ENCODE measurements at regions not wholly inside any gene's neighbourhood (a gene's known extent, or its start where the extent isn't known, plus 50 kb on each side); places are given as distances from the start of the nearest gene placed in this dataset.

DNA sequence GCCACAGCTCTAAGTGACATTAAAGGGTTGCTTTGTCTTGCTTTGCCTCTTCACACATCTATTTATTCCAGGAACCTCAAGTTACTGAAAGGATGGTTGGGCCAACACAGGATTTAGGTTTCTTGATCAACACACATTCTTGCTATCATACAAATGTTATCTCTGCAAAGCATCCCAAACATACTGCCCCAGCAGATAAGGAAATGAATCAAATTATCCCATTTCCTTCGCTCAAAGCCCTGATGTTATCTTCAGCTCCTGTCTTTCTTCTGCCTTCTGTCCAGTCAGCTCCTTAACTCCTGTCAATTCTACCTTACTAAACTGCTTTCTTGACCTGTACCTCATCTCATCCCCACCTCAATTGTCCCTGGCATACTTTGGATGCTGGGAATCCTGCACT, 355.9 kb upstream of the TENM4 start:
- CTCF ChIA-PET: no interaction called here
- Histone ChIP-seq H3K4me2 (ENCODE audit: low read length) (no peak overlapping the region), H3K36me3 (ENCODE audit: low read depth, low read length) (no peaks in the 10 kb centered on the region), H3K9ac (ENCODE audit: low read length) (no peak overlapping the region), H3K27ac (ENCODE audit: low read length) (no peak overlapping the region), H3F3A (ENCODE audit: low read length, unreplicated experiment) (no peaks in the 10 kb centered on the region), H3K9me3 (ENCODE audit: low read length) (peaks cover 28% of the 10 kb centered on the region), H3K9me2 (replicated peaks; ENCODE audit: low read length) (no peaks in the 10 kb centered on the region), H3K4me3 (ENCODE audit: low read length) (no peak overlapping the region), H3K79me2 (ENCODE audit: low read length) (no peaks in the 10 kb centered on the region), H4K20me1 (ENCODE audit: low read length) (no peaks in the 10 kb centered on the region), H3K27me3 (ENCODE audit: low read length) (no peaks in the 10 kb centered on the region), H3K4me1 (ENCODE audit: insufficient read depth, low read length) (no peaks in the 10 kb centered on the region), H2AFZ (ENCODE audit: low read length) (no peak overlapping the region)
- ATAC-seq: no peak
- BruUV-seq (replicated peaks): no TSS peak
- no peak for TF ChIP-seq EZH2 (IDR thresholded peaks at IDR 0.05; ENCODE audit: low read length, unreplicated experiment)
- TF ChIP-seq EZH2phosphoT487 (IDR thresholded peaks at IDR 0.05; ENCODE audit: borderline replicate concordance, low read length): no peak
- TF ChIP-seq, protein P1, sequence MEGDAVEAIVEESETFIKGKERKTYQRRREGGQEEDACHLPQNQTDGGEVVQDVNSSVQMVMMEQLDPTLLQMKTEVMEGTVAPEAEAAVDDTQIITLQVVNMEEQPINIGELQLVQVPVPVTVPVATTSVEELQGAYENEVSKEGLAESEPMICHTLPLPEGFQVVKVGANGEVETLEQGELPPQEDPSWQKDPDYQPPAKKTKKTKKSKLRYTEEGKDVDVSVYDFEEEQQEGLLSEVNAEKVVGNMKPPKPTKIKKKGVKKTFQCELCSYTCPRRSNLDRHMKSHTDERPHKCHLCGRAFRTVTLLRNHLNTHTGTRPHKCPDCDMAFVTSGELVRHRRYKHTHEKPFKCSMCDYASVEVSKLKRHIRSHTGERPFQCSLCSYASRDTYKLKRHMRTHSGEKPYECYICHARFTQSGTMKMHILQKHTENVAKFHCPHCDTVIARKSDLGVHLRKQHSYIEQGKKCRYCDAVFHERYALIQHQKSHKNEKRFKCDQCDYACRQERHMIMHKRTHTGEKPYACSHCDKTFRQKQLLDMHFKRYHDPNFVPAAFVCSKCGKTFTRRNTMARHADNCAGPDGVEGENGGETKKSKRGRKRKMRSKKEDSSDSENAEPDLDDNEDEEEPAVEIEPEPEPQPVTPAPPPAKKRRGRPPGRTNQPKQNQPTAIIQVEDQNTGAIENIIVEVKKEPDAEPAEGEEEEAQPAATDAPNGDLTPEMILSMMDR (conservative IDR thresholded peaks at IDR 0.05; ENCODE audit: low read depth, low read length): no peak
- no peak for DNase-seq
- intact Hi-C loops (cut with micrococcal nuclease): no loop called here
- POLR2A ChIA-PET (ENCODE audit: unreplicated experiment): no interaction called here

DNA sequence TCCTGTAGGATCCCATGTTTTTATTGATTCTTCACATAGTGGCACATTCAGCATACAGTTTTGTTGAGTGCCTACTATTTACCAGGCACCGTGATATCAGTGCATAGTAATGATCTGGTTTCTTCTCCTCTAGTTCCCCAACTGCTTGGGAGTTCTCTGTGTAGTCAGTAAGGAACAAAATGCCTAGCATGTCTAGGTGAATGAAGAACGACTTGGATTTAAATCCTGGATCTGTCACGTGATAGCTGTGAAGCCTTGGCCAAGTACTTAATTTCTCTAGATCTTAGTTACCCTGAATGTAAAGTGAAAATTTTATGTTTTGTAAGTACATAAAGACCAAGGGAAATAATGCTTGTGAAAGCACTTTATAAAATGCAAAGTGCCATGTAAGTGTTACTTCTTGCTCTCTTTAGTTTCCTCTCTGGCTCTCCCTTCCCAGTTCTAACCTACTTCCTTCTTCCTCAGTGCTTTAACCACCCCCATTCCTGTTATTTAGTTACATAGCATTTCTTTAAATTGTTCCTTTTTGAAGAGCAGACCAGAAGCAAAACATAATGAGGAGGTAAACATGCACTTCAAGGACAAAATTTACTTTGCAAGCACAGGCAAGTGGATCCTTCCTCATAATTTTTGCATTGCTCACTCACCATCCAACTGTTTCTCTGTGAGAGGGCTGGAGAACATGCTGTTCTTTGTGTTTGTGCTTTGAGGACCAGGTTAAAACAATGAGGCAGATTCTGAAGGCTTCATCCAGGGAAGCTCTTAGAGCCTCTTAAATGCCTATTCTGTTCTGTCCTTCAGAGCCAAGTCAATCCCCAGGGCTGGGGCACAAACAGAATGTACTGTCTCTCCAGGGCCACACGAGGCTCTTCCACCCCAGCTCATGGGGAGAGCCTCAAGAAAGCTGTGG, 353.9 kb upstream of the TENM4 start:
- ChIA-PET CTCF (no interaction called here), POLR2A (ENCODE audit: unreplicated experiment) (no interaction called here)
- DNase-seq (no peak), ATAC-seq (no peak)
- Histone ChIP-seq H3F3A (ENCODE audit: low read length, unreplicated experiment) (no peaks in the 10 kb centered on the region), H3K36me3 (ENCODE audit: low read depth, low read length) (no peaks in the 10 kb centered on the region), H3K4me2 (ENCODE audit: low read length) (no peak overlapping the region), H3K4me3 (ENCODE audit: low read length) (no peak overlapping the region), H3K27ac (ENCODE audit: low read length) (no peak overlapping the region), H3K9ac (ENCODE audit: low read length) (no peak overlapping the region), H3K79me2 (ENCODE audit: low read length) (no peaks in the 10 kb centered on the region), H3K9me2 (replicated peaks; ENCODE audit: low read length) (no peaks in the 10 kb centered on the region), H3K4me1 (ENCODE audit: insufficient read depth, low read length) (no peaks in the 10 kb centered on the region), H2AFZ (ENCODE audit: low read length) (no peak overlapping the region), H3K9me3 (ENCODE audit: low read length) (peaks cover 18% of the 10 kb centered on the region), H3K27me3 (ENCODE audit: low read length) (no peaks in the 10 kb centered on the region), H4K20me1 (ENCODE audit: low read length) (no peaks in the 10 kb centered on the region)
- intact Hi-C loops (cut with micrococcal nuclease): no loop called here
- BruUV-seq (replicated peaks): no TSS peak
- no peak for TF ChIP-seq EZH2 (IDR thresholded peaks at IDR 0.05; ENCODE audit: low read length, unreplicated experiment)
- TF ChIP-seq, protein P1 (conservative IDR thresholded peaks at IDR 0.05; ENCODE audit: low read depth, low read length): no peak
- TF ChIP-seq EZH2phosphoT487 (IDR thresholded peaks at IDR 0.05; ENCODE audit: borderline replicate concordance, low read length): no peak

DNA sequence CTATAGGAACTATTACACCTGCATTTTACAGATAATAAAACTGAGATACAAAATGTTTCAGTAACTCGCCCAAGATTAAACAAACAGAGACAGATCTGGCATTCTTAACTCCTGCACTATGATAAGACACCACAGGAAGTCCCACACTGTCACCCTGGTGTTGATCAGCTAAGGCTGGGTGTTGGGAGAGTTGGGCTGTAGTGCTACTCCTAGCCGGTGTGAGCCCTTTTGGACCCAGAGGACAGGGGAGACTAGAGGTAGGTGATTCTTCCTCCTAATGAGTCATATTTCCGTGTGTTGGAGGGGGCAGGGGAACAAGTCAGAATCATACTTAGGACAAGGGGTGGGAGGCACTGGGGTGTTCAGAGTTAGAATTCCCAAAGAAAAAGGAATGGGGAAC, 353.2 kb upstream of the TENM4 start:
- ChIA-PET POLR2A (ENCODE audit: unreplicated experiment) (no interaction called here), CTCF (no interaction called here)
- H3K9me2 ChIP-seq (replicated peaks; ENCODE audit: low read length): no peaks in the 10 kb centered on the region
- H4K20me1 ChIP-seq (ENCODE audit: low read length): no peaks in the 10 kb centered on the region
- no peaks in the 10 kb centered on the region for H3K4me1 ChIP-seq (ENCODE audit: insufficient read depth, low read length)
- DNase-seq (no peak), ATAC-seq (no peak)
- intact Hi-C loops (cut with micrococcal nuclease): no loop called here
- H3K4me2 ChIP-seq (ENCODE audit: low read length): no peak overlapping the region
- H3K27ac ChIP-seq (ENCODE audit: low read length): no peak overlapping the region
- peaks cover 18% of the 10 kb centered on the region for H3K9me3 ChIP-seq (ENCODE audit: low read length)
- H3K9ac ChIP-seq (ENCODE audit: low read length): no peak overlapping the region
- H3K79me2 ChIP-seq (ENCODE audit: low read length): no peaks in the 10 kb centered on the region
- no peaks in the 10 kb centered on the region for H3K27me3 ChIP-seq (ENCODE audit: low read length)
- BruUV-seq (replicated peaks): no TSS peak
- no peak overlapping the region for H2AFZ ChIP-seq (ENCODE audit: low read length)
- TF ChIP-seq EZH2 (IDR thresholded peaks at IDR 0.05; ENCODE audit: low read length, unreplicated experiment) (no peak), EZH2phosphoT487 (IDR thresholded peaks at IDR 0.05; ENCODE audit: borderline replicate concordance, low read length) (no peak)
- TF ChIP-seq, protein P1 (conservative IDR thresholded peaks at IDR 0.05; ENCODE audit: low read depth, low read length): no peak
- H3F3A ChIP-seq (ENCODE audit: low read length, unreplicated experiment): no peaks in the 10 kb centered on the region
- H3K4me3 ChIP-seq (ENCODE audit: low read length): no peak overlapping the region
- H3K36me3 ChIP-seq (ENCODE audit: low read depth, low read length): no peaks in the 10 kb centered on the region

Measured in PC-3 (cell line).